ENCODE measurements at regions not wholly inside any gene's neighbourhood (a gene's known extent, or its start where the extent isn't known, plus 50 kb on each side); places are given as distances from the start of the nearest gene placed in this dataset.
"Not testable (repeated sequence)": the region's sequence is repeated elsewhere in the genome, so short reads cannot be mapped to it uniquely, and the experiment has no call there.

GRCh38 chr9:64370344-64370743 lies 914.7 kb downstream of the FOXD4L5 start:
- DNase-seq (ENCODE audit: low read depth, low spot score); POLR2A ChIA-PET; CTCF ChIA-PET: not testable (repeated sequence)

GRCh38 chr9:64369644-64370043 lies 915.4 kb downstream of the FOXD4L5 start:
- POLR2A ChIA-PET; DNase-seq (ENCODE audit: low read depth, low spot score); CTCF ChIA-PET; H3K4me3 ChIP-seq (ENCODE audit: low read depth, low read length): not testable (repeated sequence)

More at GRCh38 chr9:64370344-64370743, 914.7 kb downstream of the FOXD4L5 start:
- not testable (repeated sequence) for H3K4me3 ChIP-seq (ENCODE audit: low read depth, low read length)

GRCh38 chr9:64369114-64369513 lies 915.9 kb downstream of the FOXD4L5 start:
- POLR2A ChIA-PET; CTCF ChIA-PET; DNase-seq (ENCODE audit: low read depth, low spot score); H3K4me3 ChIP-seq (ENCODE audit: low read depth, low read length): not testable (repeated sequence)
- TF ChIP-seq CTCF (IDR thresholded peaks at IDR 0.05; ENCODE audit: insufficient read depth, low read length, missing control alignments) = peak; percentile 29

GRCh38 chr9:64368644-64368942 lies 916.4 kb downstream of the FOXD4L5 start:
- DNase-seq (ENCODE audit: low read depth, low spot score); CTCF ChIA-PET; H3K4me3 ChIP-seq (ENCODE audit: low read depth, low read length); POLR2A ChIA-PET: not testable (repeated sequence)

- DNase-seq (ENCODE audit: low read depth, low spot score); CTCF ChIA-PET; H3K4me3 ChIP-seq (ENCODE audit: low read depth, low read length); POLR2A ChIA-PET: not testable (repeated sequence)
Observed at GRCh38 chr9:64367826-64368643, 917.0 kb downstream of the FOXD4L5 start.
